ENCODE measurements at regions not wholly inside any gene's neighbourhood (a gene's known extent, or its start where the extent isn't known, plus 50 kb on each side); places are given as distances from the start of the nearest gene placed in this dataset.

- ATAC-seq = no peak
- no peaks in the 10 kb centered on the region for H3K36me3 ChIP-seq (replicated peaks in 1 of 2; ENCODE audit: control insufficient read depth in 1 of 2, insufficient read depth in 2 of 2, low read length in 2 of 2)
- H3K4me1 ChIP-seq (ENCODE audit: insufficient read depth, low read length) = no peaks in the 10 kb centered on the region
- ChIA-PET POLR2A (no interaction called here), CTCF (ENCODE audit: low intra/inter-chr PET ratio, low total read pairs) (no interaction called here)
- TF ChIP-seq ZNF414 (CRISPR knock-in tag; IDR thresholded peaks at IDR 0.05) = no peak
- no peak for TF ChIP-seq ZNF432 (CRISPR knock-in tag; IDR thresholded peaks at IDR 0.05; ENCODE audit: borderline replicate concordance)
- TF ChIP-seq, protein P1, sequence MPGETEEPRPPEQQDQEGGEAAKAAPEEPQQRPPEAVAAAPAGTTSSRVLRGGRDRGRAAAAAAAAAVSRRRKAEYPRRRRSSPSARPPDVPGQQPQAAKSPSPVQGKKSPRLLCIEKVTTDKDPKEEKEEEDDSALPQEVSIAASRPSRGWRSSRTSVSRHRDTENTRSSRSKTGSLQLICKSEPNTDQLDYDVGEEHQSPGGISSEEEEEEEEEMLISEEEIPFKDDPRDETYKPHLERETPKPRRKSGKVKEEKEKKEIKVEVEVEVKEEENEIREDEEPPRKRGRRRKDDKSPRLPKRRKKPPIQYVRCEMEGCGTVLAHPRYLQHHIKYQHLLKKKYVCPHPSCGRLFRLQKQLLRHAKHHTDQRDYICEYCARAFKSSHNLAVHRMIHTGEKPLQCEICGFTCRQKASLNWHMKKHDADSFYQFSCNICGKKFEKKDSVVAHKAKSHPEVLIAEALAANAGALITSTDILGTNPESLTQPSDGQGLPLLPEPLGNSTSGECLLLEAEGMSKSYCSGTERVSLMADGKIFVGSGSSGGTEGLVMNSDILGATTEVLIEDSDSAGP (CRISPR knock-in tag; IDR thresholded peaks at IDR 0.05; ENCODE audit: borderline replicate concordance) = no peak
- no peak for TF ChIP-seq ELF1 (CRISPR knock-in tag; IDR thresholded peaks at IDR 0.05)
- TF ChIP-seq ZNF737 (CRISPR knock-in tag; IDR thresholded peaks at IDR 0.05; ENCODE audit: borderline replicate concordance) = no peak
- no peak for TF ChIP-seq ZBTB14 (CRISPR knock-in tag; IDR thresholded peaks at IDR 0.05)
- TF ChIP-seq, protein P2, sequence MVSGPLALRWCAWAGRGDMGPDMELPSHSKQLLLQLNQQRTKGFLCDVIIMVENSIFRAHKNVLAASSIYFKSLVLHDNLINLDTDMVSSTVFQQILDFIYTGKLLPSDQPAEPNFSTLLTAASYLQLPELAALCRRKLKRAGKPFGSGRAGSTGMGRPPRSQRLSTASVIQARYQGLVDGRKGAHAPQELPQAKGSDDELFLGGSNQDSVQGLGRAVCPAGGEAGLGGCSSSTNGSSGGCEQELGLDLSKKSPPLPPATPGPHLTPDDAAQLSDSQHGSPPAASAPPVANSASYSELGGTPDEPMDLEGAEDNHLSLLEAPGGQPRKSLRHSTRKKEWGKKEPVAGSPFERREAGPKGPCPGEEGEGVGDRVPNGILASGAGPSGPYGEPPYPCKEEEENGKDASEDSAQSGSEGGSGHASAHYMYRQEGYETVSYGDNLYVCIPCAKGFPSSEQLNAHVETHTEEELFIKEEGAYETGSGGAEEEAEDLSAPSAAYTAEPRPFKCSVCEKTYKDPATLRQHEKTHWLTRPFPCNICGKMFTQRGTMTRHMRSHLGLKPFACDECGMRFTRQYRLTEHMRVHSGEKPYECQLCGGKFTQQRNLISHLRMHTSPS (CRISPR knock-in tag; IDR thresholded peaks at IDR 0.05; ENCODE audit: low read depth) = no peak
- no peak for TF ChIP-seq POLR2AphosphoS5 (IDR thresholded peaks at IDR 0.05; ENCODE audit: low read depth, low read length)
- no peak for TF ChIP-seq ZNF7 (CRISPR knock-in tag; IDR thresholded peaks at IDR 0.05)
- no peak for TF ChIP-seq ZFP36 (IDR thresholded peaks at IDR 0.05; ENCODE audit: borderline replicate concordance, low read depth, low read length, partially characterized antibody)
- TF ChIP-seq ZMYM2 (CRISPR knock-in tag; IDR thresholded peaks at IDR 0.05) = no peak
- TF ChIP-seq, protein P3, sequence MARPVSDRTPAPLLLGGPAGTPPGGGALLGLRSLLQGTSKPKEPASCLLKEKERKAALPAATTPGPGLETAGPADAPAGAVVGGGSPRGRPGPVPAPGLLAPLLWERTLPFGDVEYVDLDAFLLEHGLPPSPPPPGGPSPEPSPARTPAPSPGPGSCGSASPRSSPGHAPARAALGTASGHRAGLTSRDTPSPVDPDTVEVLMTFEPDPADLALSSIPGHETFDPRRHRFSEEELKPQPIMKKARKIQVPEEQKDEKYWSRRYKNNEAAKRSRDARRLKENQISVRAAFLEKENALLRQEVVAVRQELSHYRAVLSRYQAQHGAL (CRISPR knock-in tag; IDR thresholded peaks at IDR 0.05; ENCODE audit: not compliant biosample characterization) = no peak
- TF ChIP-seq SALL1 (CRISPR knock-in tag; IDR thresholded peaks at IDR 0.05) = no peak
- WGBS (ENCODE audit: low lambda C conversion rate) = under 1% methylated on average over 2 of the region's 2 CpGs
- H3K9ac ChIP-seq (ENCODE audit: insufficient read depth, low read depth, low read length) = no peak overlapping the region
- 0 out of 5 replicates have a peak, but pooled peaks cover 0 to 2% of the 10 kb centered on the region in 2 experiments for H3K27me3 ChIP-seq (ENCODE audit: control insufficient read depth in 1 of 2, insufficient read depth in 2 of 2, low read length in 2 of 2)
- no peak overlapping the region for H3K27ac ChIP-seq (ENCODE audit: extremely low read length, insufficient read depth, low read length)
- in situ Hi-C loops (cut with HindIII; ENCODE audit: extremely low pct_ligation_motif_present, low pct_unique_long_range_greater_than_20kb) (loop anchor here (25.0 kb wide), 1 partner anchor 969 kb away; no protein-coding TSS in a partner anchor), intact Hi-C loops (cut with micrococcal nuclease; ENCODE audit: unreplicated experiment) (loop anchor here (10.0 kb wide), 1 partner anchor 159 kb away; no protein-coding TSS in a partner anchor)
- no peaks in the 10 kb centered on the region for H3K9me3 ChIP-seq (ENCODE audit: low read length)
- no peak overlapping the region for H2AFZ ChIP-seq (ENCODE audit: low read length)
- no peak for FAIRE-seq
- H3K4me3 ChIP-seq (replicated peaks in 1 of 3; ENCODE audit: insufficient read depth in 1 of 3, low read depth in 2 of 3, low read length in 3 of 3) = no peak overlapping the region
- no peak for DNase-seq (ENCODE audit: low spot score)
- no peaks in the 10 kb centered on the region for H4K20me1 ChIP-seq (ENCODE audit: insufficient read depth, low read length)
- BruUV-seq (replicated peaks) = no TSS peak
- no peaks in the 10 kb centered on the region for H3K79me2 ChIP-seq (ENCODE audit: insufficient read depth, low read length)
- H3K4me2 ChIP-seq (ENCODE audit: low read depth, low read length) = no peak overlapping the region
These were observed 387.0 kb downstream of the MTX2 start for GRCh38 chr2:176656038-176656775.

Data from HepG2 (cell line).